Activated T-cell treated with anti-CD3 and anti-CD28 coated beads, Interleukin-2, amount 50 U/mL, for 72 hours (primary cell): ENCODE measurements at regions not wholly inside any gene's neighbourhood (a gene's known extent, or its start where the extent isn't known, plus 50 kb on each side); places are given as distances from the start of the nearest gene placed in this dataset.
A peak's percentile ranks its signal among the peaks of the same experiment; 100 is the strongest.

Experiments
- ATAC-seq, 2 donors: fragments of 150-1000 bp; cut with Tn5 transposase; replicated peaks in 1 of 2; 2 replicates each; pipeline ENCODE4 v1.10.0; 2021; ENCODE audit warnings: moderate library complexity in 2 of 2, mild to moderate bottlenecking in 1 of 2
- DNase-seq, 2 donors: peaks; one replicate each; pipeline ENCODE4 v3.0.0; 2021 to 2022; ENCODE audit warnings: mixed read lengths in 1 of 2
- H3K27ac Mint-ChIP-seq: one replicate; pipeline ENCODE4 v1.8.0; 2022; ENCODE audit warnings: mild to moderate bottlenecking, moderate library complexity, mixed read lengths
- H3K27me3 Mint-ChIP-seq: one replicate; pipeline ENCODE4 v1.8.0; 2022; ENCODE audit warnings: low read depth, mixed read lengths
- H3K36me3 Mint-ChIP-seq, 2 donors: one replicate each; pipeline ENCODE4 v1.8.0; 2022; ENCODE audit warnings: mixed read lengths in 2 of 2, mild to moderate bottlenecking in 1 of 2; ENCODE audit not compliant: insufficient read depth in 2 of 2
- H3K4me1 Mint-ChIP-seq: one replicate; pipeline ENCODE4 v1.8.0; 2022; ENCODE audit warnings: low read depth, mixed read lengths
- H3K4me3 Mint-ChIP-seq, 2 donors: one replicate each; pipeline ENCODE4 v1.8.0; 2022; ENCODE audit warnings: mild to moderate bottlenecking in 2 of 2, mixed read lengths in 2 of 2, moderate library complexity in 2 of 2
- H3K9me3 Mint-ChIP-seq, 2 donors: one replicate each; pipeline ENCODE4 v1.8.0; 2022; ENCODE audit warnings: mixed read lengths in 2 of 2

DNA sequence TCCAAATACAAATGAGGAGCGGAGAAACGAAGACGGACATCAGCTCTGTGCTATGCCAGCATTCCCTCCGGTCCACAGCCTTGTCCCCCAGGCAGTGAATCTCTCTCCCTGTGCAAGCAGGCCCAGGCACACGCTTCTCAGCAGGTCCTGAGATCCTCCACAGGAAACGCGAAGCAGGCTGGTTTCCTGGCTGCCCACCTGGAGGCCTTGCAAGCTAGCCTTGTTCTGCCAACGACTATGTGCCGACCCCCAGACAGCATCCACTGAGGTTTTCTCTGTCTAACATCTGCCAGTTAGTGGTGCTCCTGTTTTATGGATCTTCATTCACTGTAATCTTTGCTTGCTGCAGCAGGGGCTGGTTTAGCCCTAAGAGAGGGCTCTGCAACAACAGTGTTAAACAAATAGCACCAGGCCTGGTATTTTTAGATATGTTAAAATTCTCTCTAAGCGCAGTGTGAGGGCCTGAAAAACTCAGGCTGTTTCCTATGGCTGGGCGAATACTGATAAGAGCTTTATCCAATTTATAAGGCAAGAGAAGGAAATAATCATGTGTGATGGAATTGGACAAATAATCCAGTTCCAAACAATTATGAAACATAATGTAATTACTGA, 386.0 kb upstream of the ARID1B start:
- no peak overlapping the region for H3K27ac Mint-ChIP-seq
- H3K9me3 Mint-ChIP-seq = peaks cover 0 to 2% of the 10 kb centered on the region in 2 donors
- no peak for DNase-seq
- peaks cover 29% of the 10 kb centered on the region for H3K27me3 Mint-ChIP-seq
- H3K36me3 Mint-ChIP-seq = no peaks in the 10 kb centered on the region
- H3K4me1 Mint-ChIP-seq = peaks cover 36% of the 10 kb centered on the region
- no peak for ATAC-seq
- H3K4me3 Mint-ChIP-seq = no peak overlapping the region

DNA sequence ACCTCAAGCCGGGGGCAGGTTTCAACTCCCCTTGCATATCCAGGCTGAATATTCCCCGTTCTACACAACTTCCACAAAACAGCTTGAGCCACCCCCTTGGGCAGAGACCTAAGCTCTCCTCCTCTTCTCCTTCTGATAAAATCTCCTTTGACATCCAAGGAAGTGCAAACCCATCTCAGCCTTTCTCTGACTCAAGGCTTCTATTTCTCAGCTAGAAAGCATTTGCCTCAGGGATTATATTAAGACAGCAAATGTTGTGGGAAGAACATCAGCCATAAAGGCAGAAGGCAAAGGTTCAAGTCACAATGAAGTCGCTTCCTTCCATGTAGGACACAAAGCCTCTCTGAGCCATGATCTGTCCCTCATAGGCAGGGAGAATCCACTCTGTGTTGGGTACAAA, 386.6 kb upstream of the ARID1B start:
- Mint-ChIP-seq H3K9me3 (peaks cover 0 to 2% of the 10 kb centered on the region in 2 donors), H3K4me3 (no peak overlapping the region), H3K36me3 (no peaks in the 10 kb centered on the region), H3K27me3 (peaks cover 29% of the 10 kb centered on the region), H3K27ac (no peak overlapping the region), H3K4me1 (peaks cover 31% of the 10 kb centered on the region)
- DNase-seq = no peak
- no peak for ATAC-seq

DNA sequence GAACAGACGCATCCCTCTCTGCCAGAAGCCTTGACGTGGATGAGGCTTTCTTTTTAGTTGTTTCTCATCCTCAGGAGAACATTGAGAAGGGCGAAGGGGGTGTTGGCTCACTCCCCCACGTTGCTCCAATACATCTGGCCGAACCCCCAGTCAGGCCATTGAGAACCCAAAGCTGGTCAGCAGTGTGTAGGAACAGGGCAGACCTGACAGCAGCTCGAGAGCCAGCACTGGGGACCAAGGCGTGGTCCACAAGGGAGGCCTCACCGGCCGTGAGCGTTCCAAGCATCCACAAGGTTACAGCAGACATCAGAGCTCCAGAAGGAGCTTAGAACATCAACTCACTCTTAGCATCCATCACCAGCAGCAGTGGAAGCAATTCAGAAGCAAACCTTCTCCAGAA, 387.9 kb upstream of the ARID1B start:
- H3K9me3 Mint-ChIP-seq = peaks cover 0 to 2% of the 10 kb centered on the region in 2 donors
- H3K27me3 Mint-ChIP-seq = peaks cover 25% of the 10 kb centered on the region
- no peak overlapping the region for H3K27ac Mint-ChIP-seq
- H3K4me3 Mint-ChIP-seq = no peak overlapping the region
- DNase-seq = no peak
- H3K4me1 Mint-ChIP-seq = peaks cover 23% of the 10 kb centered on the region
- no peaks in the 10 kb centered on the region for H3K36me3 Mint-ChIP-seq
- no peak for ATAC-seq

DNA sequence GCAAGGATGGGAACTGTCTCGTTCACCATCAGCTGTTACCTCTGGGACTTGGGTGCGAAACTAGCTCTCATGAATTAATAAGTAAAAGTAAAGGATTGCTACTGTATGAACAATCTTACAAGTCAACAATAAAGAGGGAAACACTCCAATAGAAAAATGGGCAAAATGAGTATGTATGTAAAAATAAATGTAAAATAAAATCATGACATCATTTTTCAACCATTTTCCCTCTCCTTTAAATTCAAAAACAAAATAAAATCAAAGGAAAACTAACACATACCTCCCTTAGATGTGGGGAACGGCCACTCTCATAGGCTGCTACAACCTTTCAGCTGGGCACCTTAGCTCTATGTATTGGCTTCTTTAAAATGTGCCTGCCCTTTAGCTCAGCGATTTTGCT, 389.7 kb upstream of the ARID1B start:
- no peaks in the 10 kb centered on the region for H3K36me3 Mint-ChIP-seq
- H3K4me1 Mint-ChIP-seq = peaks cover 14% of the 10 kb centered on the region

DNA sequence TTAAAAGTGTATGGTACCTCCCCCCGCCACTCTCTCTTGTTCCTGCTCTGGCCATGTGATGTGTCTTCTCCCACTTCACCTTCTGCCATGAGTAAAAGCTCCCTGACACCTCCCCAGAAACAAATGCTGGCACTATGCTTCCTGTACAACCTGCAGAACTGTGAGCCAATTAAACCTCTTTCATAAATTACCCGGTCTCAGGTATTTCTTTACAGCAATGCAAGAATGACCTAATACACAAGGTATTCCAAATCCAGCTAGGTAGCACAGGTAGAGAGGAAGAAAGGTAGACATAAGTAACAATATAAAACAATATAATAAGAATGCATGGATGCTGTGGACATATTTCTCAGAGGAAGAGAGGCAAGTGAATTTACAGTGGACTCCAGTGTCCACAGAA, 394.1 kb upstream of the ARID1B start:
- H3K4me1 Mint-ChIP-seq = no peaks in the 10 kb centered on the region
- no peaks in the 10 kb centered on the region for H3K9me3 Mint-ChIP-seq
- H3K27ac Mint-ChIP-seq = no peak overlapping the region
- H3K4me3 Mint-ChIP-seq = no peak overlapping the region
- H3K36me3 Mint-ChIP-seq = no peaks in the 10 kb centered on the region
- ATAC-seq = no peak
- H3K27me3 Mint-ChIP-seq = no peaks in the 10 kb centered on the region
- no peak for DNase-seq

More for the DNA sequence above, 389.7 kb upstream of the ARID1B start:
- DNase-seq (no peak), ATAC-seq (no peak)
- Mint-ChIP-seq H3K9me3 (no peaks in the 10 kb centered on the region), H3K27me3 (peaks cover 7% of the 10 kb centered on the region), H3K27ac (no peak overlapping the region), H3K4me3 (no peak overlapping the region)

DNA sequence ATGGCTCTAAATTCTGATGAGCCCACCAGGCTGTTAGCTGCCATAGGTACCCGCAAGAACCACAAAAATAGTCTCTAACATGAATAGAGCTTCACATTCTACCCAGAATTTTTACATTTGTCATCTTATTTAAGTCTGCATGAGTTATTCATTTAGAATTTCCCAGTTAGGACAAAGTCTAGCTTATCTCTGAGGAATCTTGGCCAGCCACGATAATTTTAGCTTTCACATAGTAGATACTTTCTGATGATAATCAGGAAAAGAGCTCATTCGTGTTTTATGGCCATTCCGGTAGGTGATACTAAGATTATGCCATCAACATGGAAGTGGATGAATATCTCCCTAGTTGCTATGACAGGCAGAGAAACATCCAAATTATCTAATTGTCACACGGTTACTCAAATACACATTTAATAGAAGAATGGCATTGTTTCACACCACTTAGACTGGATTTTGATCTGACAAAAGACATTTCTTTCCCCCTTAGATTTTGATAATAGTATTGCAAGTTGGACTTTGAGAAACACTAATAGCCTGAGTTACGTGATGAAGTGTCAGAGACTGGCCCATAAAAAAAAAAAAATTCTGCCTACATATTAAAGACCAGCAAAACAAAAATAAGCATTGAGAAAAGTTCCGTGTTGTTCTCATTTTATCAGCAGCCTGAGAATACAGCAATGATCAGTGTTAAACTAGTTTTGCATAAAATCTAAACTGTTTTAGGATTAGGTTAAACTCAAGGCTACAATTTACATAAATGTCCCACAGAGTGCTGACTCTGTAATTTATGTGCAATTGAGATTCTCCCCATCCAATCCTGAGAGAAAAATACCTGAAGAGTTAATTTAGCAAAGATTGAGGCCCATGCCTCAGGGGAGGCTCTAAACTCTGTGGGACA, 397.5 kb upstream of the ARID1B start:
- ATAC-seq (no peak), DNase-seq (no peak)
- Mint-ChIP-seq H3K27ac (no peak overlapping the region), H3K4me3 (no peak overlapping the region), H3K27me3 (no peaks in the 10 kb centered on the region), H3K4me1 (no peaks in the 10 kb centered on the region), H3K9me3 (no peaks in the 10 kb centered on the region), H3K36me3 (no peaks in the 10 kb centered on the region)

DNA sequence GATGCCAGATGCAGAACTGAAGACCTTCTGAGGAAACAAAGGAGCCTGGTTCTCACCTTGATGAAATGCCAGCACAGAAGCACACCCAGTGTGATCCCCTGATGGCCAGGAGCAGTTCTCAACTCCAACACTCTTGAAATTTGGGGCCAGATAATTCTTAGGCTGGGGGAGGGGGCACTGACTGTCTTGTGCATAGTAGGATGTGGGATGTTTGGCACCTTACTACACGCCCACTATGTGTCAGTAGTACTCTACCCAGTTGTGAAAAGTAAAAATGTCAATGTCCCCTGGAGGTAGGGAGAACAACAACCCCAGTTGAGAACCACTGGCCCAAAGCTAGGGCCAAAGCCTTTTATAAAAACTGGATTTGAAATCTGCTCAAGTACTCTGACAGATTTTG, 398.3 kb upstream of the ARID1B start:
- Mint-ChIP-seq H3K27ac (no peak overlapping the region), H3K27me3 (no peaks in the 10 kb centered on the region), H3K36me3 (no peaks in the 10 kb centered on the region), H3K4me1 (no peaks in the 10 kb centered on the region), H3K9me3 (no peaks in the 10 kb centered on the region), H3K4me3 (no peak overlapping the region)
- ATAC-seq (peak in 1 of 2 donors; percentile 32), DNase-seq (no peak)

DNA sequence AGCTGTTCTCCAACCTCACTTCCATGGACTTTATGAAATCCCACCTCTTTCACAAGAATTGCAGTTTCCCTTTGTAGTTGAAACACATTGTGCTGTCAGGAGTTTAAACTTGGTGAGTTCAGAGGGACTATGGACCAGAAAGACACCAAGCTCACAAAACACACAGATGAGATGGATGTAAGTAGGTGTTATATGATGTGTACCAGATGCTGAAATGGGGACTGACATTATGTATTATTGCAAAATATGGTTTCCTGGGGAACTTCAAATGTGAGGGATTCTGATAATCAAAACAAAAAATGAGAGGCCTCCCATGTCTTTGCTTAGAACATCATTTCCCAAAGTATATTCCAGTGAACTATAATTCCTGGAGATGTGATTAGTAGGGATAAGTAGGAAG, 401.1 kb upstream of the ARID1B start:
- no peak for DNase-seq
- Mint-ChIP-seq H3K4me1 (no peaks in the 10 kb centered on the region), H3K9me3 (no peaks in the 10 kb centered on the region)

DNA sequence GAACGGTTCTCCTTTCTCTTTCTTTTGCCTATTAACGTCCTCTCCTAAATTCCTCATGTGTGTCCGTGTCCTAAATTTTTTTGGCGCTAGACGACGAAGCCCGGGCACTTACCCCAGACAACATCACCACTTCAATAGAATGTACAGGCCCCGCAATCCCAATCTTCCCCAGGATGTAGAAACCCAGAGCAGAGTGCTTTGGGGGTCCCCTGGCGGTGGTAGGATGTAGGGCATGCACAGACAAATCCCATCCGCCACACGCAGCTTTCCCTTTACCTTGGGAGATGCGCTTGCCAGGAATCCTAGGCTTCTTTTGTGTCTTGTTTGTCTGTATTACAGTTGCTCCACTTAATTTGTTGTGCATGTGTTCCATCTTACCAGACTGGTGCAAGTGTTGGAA, 417.3 kb upstream of the ARID1B start:
- peaks cover 2% of the 10 kb centered on the region in 2 donors for H3K9me3 Mint-ChIP-seq
- no peaks in the 10 kb centered on the region for H3K27me3 Mint-ChIP-seq
- ATAC-seq (no peak), DNase-seq (no peak)
- H3K27ac Mint-ChIP-seq = no peak overlapping the region
- H3K4me1 Mint-ChIP-seq = no peaks in the 10 kb centered on the region
- peaks cover 3 to 4% of the 10 kb centered on the region in 2 donors for H3K36me3 Mint-ChIP-seq
- H3K4me3 Mint-ChIP-seq = no peak overlapping the region

More for the DNA sequence above, 401.1 kb upstream of the ARID1B start:
- Mint-ChIP-seq H3K27me3 (peaks cover 6% of the 10 kb centered on the region), H3K36me3 (no peaks in the 10 kb centered on the region), H3K27ac (no peak overlapping the region), H3K4me3 (no peak overlapping the region)
- ATAC-seq = no peak

DNA sequence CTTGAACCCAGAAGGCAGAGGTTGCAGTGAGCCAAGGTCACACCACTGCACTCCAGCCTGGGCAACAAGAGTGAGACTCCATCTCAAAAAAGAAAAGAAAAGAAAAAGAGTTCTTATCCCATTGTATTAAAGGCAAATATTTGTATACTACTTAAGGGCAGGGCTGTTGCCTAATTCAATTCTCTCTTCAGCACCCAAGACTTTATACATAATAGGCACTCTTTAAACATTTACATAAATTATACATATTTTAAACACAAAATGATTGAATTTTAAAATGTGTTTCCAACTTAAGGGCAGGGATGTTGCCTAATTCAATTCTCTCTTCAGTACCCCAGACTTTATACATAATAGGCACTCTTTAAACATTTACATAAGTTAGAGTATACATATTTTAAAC, 424.3 kb upstream of the ARID1B start:
- ATAC-seq = no peak
- Mint-ChIP-seq H3K36me3 (peaks cover 0 to 2% of the 10 kb centered on the region in 2 donors), H3K9me3 (no peaks in the 10 kb centered on the region), H3K4me3 (no peak overlapping the region), H3K27me3 (no peaks in the 10 kb centered on the region), H3K4me1 (no peaks in the 10 kb centered on the region), H3K27ac (no peak overlapping the region)
- DNase-seq = no peak

DNA sequence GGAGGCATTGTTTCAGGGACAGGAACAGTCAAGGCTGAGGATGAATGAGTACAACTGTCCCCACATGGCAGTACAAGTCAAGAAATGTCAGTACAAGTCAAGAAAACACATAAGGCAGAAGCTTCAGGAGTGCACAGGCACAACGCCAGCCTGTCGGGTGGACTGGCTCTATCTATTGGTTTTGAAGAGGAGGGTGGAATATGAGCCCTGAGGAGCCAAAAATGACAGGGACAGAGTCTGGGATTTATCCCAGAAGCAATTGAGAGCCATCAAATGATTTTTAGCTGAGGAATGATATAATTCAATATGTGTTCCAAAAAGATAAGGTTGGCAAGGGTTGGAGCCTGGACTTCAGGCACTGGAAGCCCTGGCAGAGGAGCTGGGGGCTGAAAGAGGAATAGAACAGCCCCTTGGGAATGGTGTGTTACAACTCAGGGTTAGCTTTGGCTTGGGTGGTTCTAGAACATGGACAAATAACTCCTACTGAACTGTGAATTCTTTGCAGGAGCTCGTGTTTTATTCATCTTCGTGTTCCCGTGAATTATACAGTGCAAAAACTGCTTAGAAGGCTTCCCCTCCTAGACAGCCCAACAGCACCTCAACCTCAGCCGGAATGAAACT, 425.7 kb upstream of the ARID1B start:
- Mint-ChIP-seq H3K9me3 (no peaks in the 10 kb centered on the region), H3K27ac (no peak overlapping the region), H3K36me3 (no peaks in the 10 kb centered on the region), H3K4me1 (no peaks in the 10 kb centered on the region), H3K27me3 (no peaks in the 10 kb centered on the region), H3K4me3 (no peak overlapping the region)
- no peak for DNase-seq
- no peak for ATAC-seq

DNA sequence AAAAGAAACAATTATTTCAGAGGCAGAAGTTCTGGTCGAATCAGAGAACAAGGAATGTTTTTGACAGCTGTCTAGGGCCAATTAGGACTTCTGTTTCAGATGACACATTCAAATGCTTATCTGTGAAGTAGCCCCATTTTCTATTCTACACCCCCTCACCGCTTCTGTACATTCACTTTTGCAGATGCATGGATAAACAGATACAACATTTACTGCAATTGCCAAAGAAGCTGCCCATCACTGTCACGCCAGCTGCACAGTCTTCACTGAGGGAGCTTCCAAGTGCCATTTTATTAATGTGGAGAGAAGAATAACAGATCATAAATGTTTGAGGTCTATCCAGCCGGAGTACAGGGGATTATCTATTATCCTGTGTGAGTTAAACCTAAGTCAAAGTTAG, 426.8 kb upstream of the ARID1B start:
- DNase-seq = no peak
- no peak overlapping the region for H3K4me3 Mint-ChIP-seq
- no peaks in the 10 kb centered on the region for H3K27me3 Mint-ChIP-seq
- no peaks in the 10 kb centered on the region for H3K4me1 Mint-ChIP-seq
- no peaks in the 10 kb centered on the region for H3K9me3 Mint-ChIP-seq
- ATAC-seq = no peak
- H3K27ac Mint-ChIP-seq = no peak overlapping the region
- H3K36me3 Mint-ChIP-seq = no peaks in the 10 kb centered on the region

DNA sequence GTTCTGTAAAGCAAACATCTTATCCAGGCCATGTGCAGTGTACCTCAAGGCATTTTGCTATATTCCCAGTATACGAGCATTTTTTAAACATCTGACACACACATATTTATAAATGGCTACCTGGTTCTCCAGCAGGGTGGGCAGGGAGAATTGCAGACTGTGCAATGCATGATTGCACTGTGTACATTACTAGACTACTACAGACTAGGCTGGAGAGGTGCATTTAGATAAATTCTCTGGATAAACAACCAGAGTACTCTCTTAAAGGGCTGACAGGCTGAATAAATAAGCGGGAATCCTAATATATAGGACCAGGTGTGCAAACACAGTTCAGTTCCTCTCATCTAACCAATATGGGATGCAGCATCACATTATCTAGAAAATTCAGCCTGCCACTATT, 428.3 kb upstream of the ARID1B start:
- Mint-ChIP-seq H3K4me3 (no peak overlapping the region), H3K36me3 (no peaks in the 10 kb centered on the region), H3K27me3 (no peaks in the 10 kb centered on the region), H3K4me1 (no peaks in the 10 kb centered on the region), H3K27ac (no peak overlapping the region), H3K9me3 (no peaks in the 10 kb centered on the region)
- ATAC-seq (no peak), DNase-seq (no peak)
